Ovary (tissue), 3 donors: ENCODE measurements at regions not wholly inside any gene's neighbourhood (a gene's known extent, or its start where the extent isn't known, plus 50 kb on each side); places are given as distances from the start of the nearest gene placed in this dataset.

ENCODE experiments used
- CTCF ChIP-seq, 3 donors: fragments of 450-650 bp in 2 of 3; fragments of 200-600 bp in 1 of 3; IDR thresholded peaks; one replicate each; pipeline versions ENCODE4 v1.5.1 to v1.8.0; 2016 to 2022; ENCODE audit warnings: antibody characterized with exemption in 3 of 3, mild to moderate bottlenecking in 1 of 3
- EP300 ChIP-seq: sonication (generic); formaldehyde crosslinking; IDR thresholded peaks from one replicate; pipeline ENCODE4 v1.6.1; 2017; ENCODE audit warnings: antibody characterized with exemption
- donor health status: DM: no; HTN: no; CAD: no.

GRCh38 chr7:34357068-34357467 is 300.9 kb upstream of the NPSR1 start:
- no peak for TF ChIP-seq CTCF (IDR thresholded peaks at IDR 0.05)
- no peak for TF ChIP-seq EP300
